C4-2B (cell line): ENCODE measurements at regions not wholly inside any gene's neighbourhood (a gene's known extent, or its start where the extent isn't known, plus 50 kb on each side); places are given as distances from the start of the nearest gene placed in this dataset.

Experiments
- CTCF ChIP-seq: fragments of 450-650 bp; conservative IDR thresholded peaks from 2 replicates; pipeline ENCODE4 v1.5.1; 2017; ENCODE audit warnings: mild to moderate bottlenecking
- ZFX ChIP-seq: fragments of 450-650 bp; IDR thresholded peaks from 2 replicates; pipeline ENCODE4 v1.6.1; 2017

GRCh38 chrX:131831185-131831520 lies 191.9 kb upstream of the STK26 start:
- TF ChIP-seq CTCF (no peak), ZFX (no peak)
